CD14-positive monocyte (primary cell): ENCODE measurements at regions not wholly inside any gene's neighbourhood (a gene's known extent, or its start where the extent isn't known, plus 50 kb on each side); places are given as distances from the start of the nearest gene placed in this dataset.

Experiments
- DNase-seq, 3 donors: peaks; one replicate each; pipeline ENCODE4 v3.0.0-alpha.2; 2011 to 2022
- H2AFZ ChIP-seq: 2 replicates; pipeline ENCODE4 v1.6.0; 2012; ENCODE audit warnings: mild to moderate bottlenecking, low read depth, low read length, inconsistent platforms; ENCODE audit not compliant: insufficient read depth, poor library complexity, severe bottlenecking
- H3K27ac ChIP-seq, 2 donors: 1 replicate in 1 of 2; 2 replicates in 1 of 2; pipeline ENCODE4 v1.5.1; 2012 to 2013; ENCODE audit warnings: low read length in 2 of 2, control low read depth in 1 of 2, inconsistent platforms in 1 of 2, low read depth in 1 of 2, mild to moderate bottlenecking in 1 of 2
- H3K27me3 ChIP-seq, 2 donors: one replicate each; pipeline versions ENCODE4 v1.6.0 to v1.6.1; 2011 to 2013; ENCODE audit warnings: low read length in 2 of 2; ENCODE audit not compliant: control insufficient read depth in 2 of 2, insufficient read depth in 2 of 2
- H3K36me3 ChIP-seq, 2 donors: replicated peaks in 1 of 2; 1 replicate in 1 of 2; 2 replicates in 1 of 2; pipeline versions ENCODE4 v1.5.1 to v1.6.1; 2012 to 2013; ENCODE audit warnings: low read length in 2 of 2, control low read depth in 1 of 2, inconsistent platforms in 1 of 2, mild to moderate bottlenecking in 1 of 2; ENCODE audit not compliant: insufficient read depth in 2 of 2, control insufficient read depth in 1 of 2
- H3K4me1 ChIP-seq, 2 donors: 1 replicate in 1 of 2; 2 replicates in 1 of 2; pipeline versions ENCODE4 v1.5.1 to v1.6.1; 2012 to 2013; ENCODE audit warnings: low read length in 2 of 2, control low read depth in 1 of 2, inconsistent platforms in 1 of 2, mild to moderate bottlenecking in 1 of 2, moderate library complexity in 1 of 2; ENCODE audit not compliant: insufficient read depth in 2 of 2, control insufficient read depth in 1 of 2
- H3K4me2 ChIP-seq: replicated peaks from 2 replicates; pipeline ENCODE3; 2012; ENCODE audit warnings: low read length, moderate library complexity, mild to moderate bottlenecking; ENCODE audit not compliant: poor library complexity, severe bottlenecking; ENCODE audit errors: extremely low read depth
- H3K4me3 ChIP-seq, 3 experiments: fragments of 200-600 bp in 1 of 3; sonication (generic) in 1 of 3; replicated peaks in 1 of 3; 1 replicate in 2 of 3; 2 replicates in 1 of 3; pipeline ENCODE4 v1.5.1; 2011 to 2013; ENCODE audit warnings: low read length in 3 of 3, mild to moderate bottlenecking in 3 of 3, control low read depth in 2 of 3, low read depth in 2 of 3, inconsistent platforms in 1 of 3, moderate library complexity in 1 of 3
- H3K79me2 ChIP-seq: 2 replicates; pipeline ENCODE4 v1.6.0; 2012; ENCODE audit warnings: mild to moderate bottlenecking, control low read depth, inconsistent platforms, low read length, moderate library complexity; ENCODE audit not compliant: insufficient read depth
- H3K9ac ChIP-seq: 2 replicates; pipeline ENCODE4 v1.6.0; 2017; ENCODE audit warnings: low read length, mild to moderate bottlenecking; ENCODE audit not compliant: insufficient read depth, poor library complexity, severe bottlenecking
- H3K9me3 ChIP-seq, 2 donors: replicated peaks in 1 of 2; 1 replicate in 1 of 2; 2 replicates in 1 of 2; pipeline versions ENCODE4 v1.5.1 to v1.6.1; 2012 to 2013; ENCODE audit warnings: low read length in 2 of 2, control low read depth in 1 of 2; ENCODE audit not compliant: control insufficient read depth in 1 of 2, insufficient read depth in 1 of 2
- H4K20me1 ChIP-seq: 2 replicates; pipeline ENCODE4 v1.6.0; 2012; ENCODE audit warnings: mild to moderate bottlenecking, low read length, control low read depth, moderate library complexity; ENCODE audit not compliant: insufficient read depth
- H3K27ac Mint-ChIP-seq, 7 donors: one replicate each; pipeline ENCODE4 v1.8.0; 2020; ENCODE audit warnings: mild to moderate bottlenecking in 7 of 7, mixed read lengths in 7 of 7, moderate library complexity in 6 of 7, inconsistent platforms in 2 of 7
- H3K27me3 Mint-ChIP-seq, 3 donors: one replicate each; pipeline ENCODE4 v1.8.0; 2021 to 2022; ENCODE audit warnings: low read depth in 3 of 3, mild to moderate bottlenecking in 3 of 3, mixed read lengths in 3 of 3, moderate library complexity in 3 of 3, inconsistent platforms in 1 of 3
- H3K36me3 Mint-ChIP-seq, 2 donors: one replicate each; pipeline ENCODE4 v1.8.0; 2020; ENCODE audit warnings: mixed read lengths in 2 of 2, inconsistent platforms in 1 of 2, mild to moderate bottlenecking in 1 of 2
- H3K4me1 Mint-ChIP-seq: one replicate; pipeline ENCODE4 v1.8.0; 2020; ENCODE audit warnings: mild to moderate bottlenecking, mixed read lengths
- H3K4me3 Mint-ChIP-seq, 2 donors: one replicate each; pipeline ENCODE4 v1.8.0; 2020; ENCODE audit warnings: mild to moderate bottlenecking in 2 of 2, mixed read lengths in 2 of 2, moderate library complexity in 1 of 2
- H3K9me3 Mint-ChIP-seq, 7 donors: one replicate each; pipeline ENCODE4 v1.8.0; 2020 to 2022; ENCODE audit warnings: mixed read lengths in 7 of 7, mild to moderate bottlenecking in 6 of 7, moderate library complexity in 6 of 7, inconsistent platforms in 2 of 7
- WGBS: methylation state at CpG from one replicate; pipeline ENCODE4 v1.1.5; 2013; ENCODE audit warnings: missing lambda C conversion rate; ENCODE audit not compliant: insufficient coverage; 5-methylcytosine and 5-hydroxymethylcytosine counted together
- intact Hi-C, 2 donors: fragments of 100-400 bp; cut with micrococcal nuclease; formaldehyde crosslinking; loops; one replicate each; pipeline versions ENCODE4 v1.15.0 to v1.15.1; 2023
- TF ChIP-seq, protein P1 (sequence below): fragments of 200-600 bp; IDR thresholded peaks from one replicate; pipeline ENCODE4 v1.8.0; 2022; ENCODE audit warnings: antibody characterized with exemption, mild to moderate bottlenecking

DNA sequence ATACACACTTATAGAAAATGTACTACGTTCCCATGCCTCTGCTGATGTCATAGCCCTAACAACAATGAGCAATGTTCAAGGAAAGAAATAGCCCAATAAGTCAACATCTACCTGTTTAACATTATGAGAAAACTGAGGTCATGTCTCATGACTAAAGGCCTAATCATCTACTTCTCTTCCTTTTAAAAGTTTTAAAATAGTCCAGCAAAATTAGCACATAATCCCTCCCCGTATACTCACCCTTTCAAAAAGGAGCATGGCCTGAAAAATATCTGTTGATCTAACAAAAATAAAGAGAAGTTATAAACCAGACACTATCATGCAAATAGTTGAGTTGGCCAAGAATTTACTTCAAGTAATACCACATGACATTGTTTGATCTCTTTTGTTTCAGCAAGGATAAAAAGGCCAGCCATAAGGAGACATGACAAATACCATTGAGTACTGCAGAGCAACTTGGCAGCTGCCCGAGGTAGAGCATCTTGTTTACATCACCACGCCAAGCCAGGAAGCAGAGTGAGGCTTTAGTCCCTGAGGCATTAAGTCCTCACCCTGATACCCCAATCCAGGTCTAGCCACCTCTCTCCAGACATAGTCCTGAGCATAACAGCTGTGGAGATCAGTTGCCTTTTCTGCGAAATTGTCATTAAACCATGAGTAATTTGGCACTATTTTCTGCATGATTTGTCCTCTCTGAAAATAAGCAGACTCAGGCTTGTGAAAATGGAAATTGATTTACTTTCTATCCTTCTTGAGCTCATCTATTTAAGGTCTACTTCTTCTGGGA lies 137.4 kb upstream of the ETAA1 start:
- no peak overlapping the region for H3K4me2 ChIP-seq
- intact Hi-C loops, result no loop called here
- TF ChIP-seq, protein P1, sequence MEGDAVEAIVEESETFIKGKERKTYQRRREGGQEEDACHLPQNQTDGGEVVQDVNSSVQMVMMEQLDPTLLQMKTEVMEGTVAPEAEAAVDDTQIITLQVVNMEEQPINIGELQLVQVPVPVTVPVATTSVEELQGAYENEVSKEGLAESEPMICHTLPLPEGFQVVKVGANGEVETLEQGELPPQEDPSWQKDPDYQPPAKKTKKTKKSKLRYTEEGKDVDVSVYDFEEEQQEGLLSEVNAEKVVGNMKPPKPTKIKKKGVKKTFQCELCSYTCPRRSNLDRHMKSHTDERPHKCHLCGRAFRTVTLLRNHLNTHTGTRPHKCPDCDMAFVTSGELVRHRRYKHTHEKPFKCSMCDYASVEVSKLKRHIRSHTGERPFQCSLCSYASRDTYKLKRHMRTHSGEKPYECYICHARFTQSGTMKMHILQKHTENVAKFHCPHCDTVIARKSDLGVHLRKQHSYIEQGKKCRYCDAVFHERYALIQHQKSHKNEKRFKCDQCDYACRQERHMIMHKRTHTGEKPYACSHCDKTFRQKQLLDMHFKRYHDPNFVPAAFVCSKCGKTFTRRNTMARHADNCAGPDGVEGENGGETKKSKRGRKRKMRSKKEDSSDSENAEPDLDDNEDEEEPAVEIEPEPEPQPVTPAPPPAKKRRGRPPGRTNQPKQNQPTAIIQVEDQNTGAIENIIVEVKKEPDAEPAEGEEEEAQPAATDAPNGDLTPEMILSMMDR, result no peak

DNA sequence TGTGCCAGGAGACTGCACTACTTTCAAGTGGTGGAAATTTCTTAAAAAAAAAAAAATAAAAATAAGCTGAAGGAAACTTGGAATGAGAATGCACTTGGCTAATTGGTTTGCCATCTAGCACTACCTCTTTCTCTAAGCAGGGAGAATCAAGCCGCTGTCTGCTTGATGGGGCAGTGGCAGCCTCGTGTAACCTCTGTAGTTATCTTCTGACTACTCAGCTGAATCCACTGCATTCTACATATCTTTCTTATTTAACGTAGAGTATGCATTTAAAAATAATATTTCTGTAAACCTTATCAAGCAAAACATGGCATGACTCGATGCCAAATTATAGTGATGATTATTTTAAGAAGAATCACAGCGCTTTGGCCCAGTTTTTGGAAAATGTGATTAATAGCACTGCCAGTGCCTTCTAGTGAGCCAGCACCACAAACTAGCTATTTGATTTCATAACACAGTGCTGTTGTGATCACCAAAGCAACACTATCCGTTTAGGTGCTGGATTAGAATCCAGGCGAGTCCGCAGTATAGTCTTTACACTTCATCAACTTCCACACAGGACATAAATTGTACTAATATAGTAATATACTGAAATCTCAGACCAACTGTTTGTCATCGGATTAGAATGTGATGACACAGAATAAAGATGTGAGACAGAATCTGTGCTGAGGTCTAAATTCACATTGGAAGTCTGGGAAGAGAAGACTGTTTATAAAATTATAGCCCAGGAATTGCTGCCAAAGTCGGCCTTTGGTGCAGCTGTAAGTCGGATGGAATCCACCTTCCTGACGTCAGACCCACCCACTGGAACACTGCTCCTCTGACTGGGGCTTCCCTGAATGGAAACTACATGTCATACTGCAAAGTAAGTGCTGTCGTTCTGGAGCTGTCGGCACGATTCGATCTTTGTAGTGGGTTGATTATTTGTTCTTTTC lies 136.5 kb upstream of the ETAA1 start:
- no peak overlapping the region for H3K27ac ChIP-seq
- no peaks in the 10 kb centered on the region for H3K79me2 ChIP-seq
- H3K36me3 ChIP-seq, result no peaks in the 10 kb centered on the region
- no peaks in the 10 kb centered on the region for H3K4me1 ChIP-seq
- H3K9me3 ChIP-seq, result no peaks in the 10 kb centered on the region
- no peak overlapping the region for H3K4me2 ChIP-seq
- 94% methylated on average over 3 of the region's 16 CpGs for WGBS
- Mint-ChIP-seq H3K9me3 (peaks cover 0 to 7% (median 0%) of the 10 kb centered on the region in 7 donors), H3K36me3 (no peaks in the 10 kb centered on the region), H3K27ac (no peak overlapping the region), H3K4me1 (no peaks in the 10 kb centered on the region), H3K27me3 (no peaks in the 10 kb centered on the region), H3K4me3 (no peak overlapping the region)
- TF ChIP-seq, protein P1, result no peak
- H3K4me3 ChIP-seq, result no peak overlapping the region
- H2AFZ ChIP-seq, result no peak overlapping the region
- H4K20me1 ChIP-seq, result no peaks in the 10 kb centered on the region
- intact Hi-C loops, result no loop called here
- H3K27me3 ChIP-seq, result no peaks in the 10 kb centered on the region
- H3K9ac ChIP-seq, result no peak overlapping the region
- no peak for DNase-seq

More for the DNA sequence above, 137.4 kb upstream of the ETAA1 start:
- Mint-ChIP-seq H3K4me3 (no peak overlapping the region), H3K4me1 (no peaks in the 10 kb centered on the region), H3K27me3 (no peaks in the 10 kb centered on the region), H3K27ac (no peak overlapping the region), H3K9me3 (peaks cover 0 to 4% (median 0%) of the 10 kb centered on the region in 7 donors), H3K36me3 (no peaks in the 10 kb centered on the region)
- Histone ChIP-seq H4K20me1 (no peaks in the 10 kb centered on the region), H3K4me3 (no peak overlapping the region), H3K79me2 (no peaks in the 10 kb centered on the region), H2AFZ (no peak overlapping the region), H3K4me1 (no peaks in the 10 kb centered on the region), H3K9ac (no peak overlapping the region), H3K27me3 (no peaks in the 10 kb centered on the region), H3K36me3 (no peaks in the 10 kb centered on the region), H3K9me3 (no peaks in the 10 kb centered on the region), H3K27ac (no peak overlapping the region)
- WGBS, result 75% methylated on average over 3 of the region's 5 CpGs
- DNase-seq, result no peak
